AG04450 (cell line): ENCODE measurements at regions not wholly inside any gene's neighbourhood (a gene's known extent, or its start where the extent isn't known, plus 50 kb on each side); places are given as distances from the start of the nearest gene placed in this dataset.

Experiments used
- CTCF ChIA-PET: fragments of 300-600, 350-600 bp; formaldehyde crosslinking; extraction: SDS; loops from one replicate; lab custom pipeline; 2022; ENCODE audit warnings: antibody characterized with exemption, inconsistent platforms; lab: Charles Lee
- POLR2A ChIA-PET: fragments of 350-600 bp; formaldehyde crosslinking; extraction: SDS; loops from one replicate; lab custom pipeline; 2021; ENCODE audit warnings: antibody characterized with exemption, inconsistent platforms; lab: Yijun Ruan, JAX
- DNase-seq: peaks from one replicate; pipeline ENCODE4 v3.0.0-alpha.2; 2011; ENCODE audit warnings: low read depth, low spot score
- H3K27ac ChIP-seq: one replicate; pipeline ENCODE4 v1.5.1; 2012; ENCODE audit warnings: low read depth, low read length, control low read depth
- H3K27me3 ChIP-seq: one replicate; pipeline ENCODE4 v1.6.0; 2012; ENCODE audit warnings: low read length; ENCODE audit not compliant: control insufficient read depth, insufficient read depth
- H3K4me3 ChIP-seq: 2 replicates; pipeline ENCODE4 v1.5.1; 2011; ENCODE audit warnings: mild to moderate bottlenecking, low read depth, low read length, control low read depth
- H3K9me3 ChIP-seq: 2 replicates; pipeline ENCODE4 v1.5.1; 2012; ENCODE audit warnings: low read length; ENCODE audit not compliant: control insufficient read depth, insufficient read depth
- CTCF ChIP-seq: IDR thresholded peaks from 2 replicates; pipeline ENCODE4 v1.5.1; 2011; ENCODE audit warnings: low read depth, low read length, control low read depth, inconsistent platforms

- H3K27me3 ChIP-seq: no peaks in the 10 kb centered on the region
- DNase-seq: no peak
- ChIA-PET CTCF (no interaction called here), POLR2A (no interaction called here)
- no peaks in the 10 kb centered on the region; the same call in 1 of the 2 replicates for H3K9me3 ChIP-seq
- no peak overlapping the region for H3K4me3 ChIP-seq
- TF ChIP-seq CTCF: no peak
- H3K27ac ChIP-seq: no peak overlapping the region
Measured at GRCh38 chr16:54522584-54522983, 236.0 kb upstream of the IRX3 start.

DNA sequence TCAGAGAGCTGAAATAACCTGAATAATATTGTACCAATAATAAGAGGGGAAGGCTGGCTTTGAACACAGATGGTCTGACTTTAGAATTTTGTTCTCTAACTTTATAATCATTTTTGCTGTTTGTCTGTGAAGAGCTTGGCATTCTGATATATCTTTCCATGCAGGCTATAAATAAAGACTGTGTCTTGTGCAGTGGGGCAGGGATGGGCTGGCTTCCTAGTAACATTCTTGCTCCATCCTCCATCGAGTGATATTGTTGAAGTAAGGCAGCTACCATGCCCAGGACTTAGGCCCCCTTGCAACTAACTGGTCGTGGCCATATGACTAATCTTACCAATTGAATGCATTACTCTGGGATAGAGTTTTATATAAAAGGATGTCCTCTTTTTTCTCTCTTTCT is 234.7 kb upstream of the IRX3 start:
- no peak overlapping the region for H3K27ac ChIP-seq
- no peak overlapping the region for H3K4me3 ChIP-seq
- CTCF ChIA-PET: no interaction called here
- TF ChIP-seq CTCF: no peak
- DNase-seq: no peak
- no peaks in the 10 kb centered on the region; the same call in 1 of the 2 replicates for H3K9me3 ChIP-seq
- H3K27me3 ChIP-seq: peaks cover 2% of the 10 kb centered on the region
- POLR2A ChIA-PET: no interaction called here

- Histone ChIP-seq H3K4me3 (no peak overlapping the region), H3K27me3 (peaks cover 2% of the 10 kb centered on the region), H3K9me3 (no peaks in the 10 kb centered on the region), H3K27ac (no peak overlapping the region)
- ChIA-PET CTCF (no interaction called here), POLR2A (no interaction called here)
- TF ChIP-seq CTCF: no peak
- no peak for DNase-seq
Measured at GRCh38 chr16:54519161-54519695, 232.6 kb upstream of the IRX3 start.

GRCh38 chr16:54517181-54517580 is 230.6 kb upstream of the IRX3 start:
- CTCF ChIA-PET: no interaction called here

More at GRCh38 chr16:54517181-54517580, 230.6 kb upstream of the IRX3 start:
- no peak overlapping the region for H3K27ac ChIP-seq
- DNase-seq: no peak
- H3K27me3 ChIP-seq: peaks cover 2% of the 10 kb centered on the region
- no peak overlapping the region for H3K4me3 ChIP-seq
- H3K9me3 ChIP-seq: peaks cover 5% of the 10 kb centered on the region; the same call in 1 of the 2 replicates
- POLR2A ChIA-PET: interaction anchor here (0.6 kb wide), 1 partner anchor 11 kb away, joined by 3 read pairs; no protein-coding TSS in a partner anchor
- no peak for TF ChIP-seq CTCF
